KBM-7 (cell line): ENCODE measurements at regions not wholly inside any gene's neighbourhood (a gene's known extent, or its start where the extent isn't known, plus 50 kb on each side); places are given as distances from the start of the nearest gene placed in this dataset.

Experiments
- DNase-seq: peaks from one replicate; pipeline ENCODE4 v3.0.0-alpha.2; 2015
- in situ Hi-C: fragments of 300-500 bp; cut with MboI; formaldehyde crosslinking; loops from 2 replicates; pipeline ENCODE4 v1.14.3; 2020; ENCODE audit warnings: low sequenced_read_pairs, low pct_unique_long_range_greater_than_20kb, mixed read lengths

DNA sequence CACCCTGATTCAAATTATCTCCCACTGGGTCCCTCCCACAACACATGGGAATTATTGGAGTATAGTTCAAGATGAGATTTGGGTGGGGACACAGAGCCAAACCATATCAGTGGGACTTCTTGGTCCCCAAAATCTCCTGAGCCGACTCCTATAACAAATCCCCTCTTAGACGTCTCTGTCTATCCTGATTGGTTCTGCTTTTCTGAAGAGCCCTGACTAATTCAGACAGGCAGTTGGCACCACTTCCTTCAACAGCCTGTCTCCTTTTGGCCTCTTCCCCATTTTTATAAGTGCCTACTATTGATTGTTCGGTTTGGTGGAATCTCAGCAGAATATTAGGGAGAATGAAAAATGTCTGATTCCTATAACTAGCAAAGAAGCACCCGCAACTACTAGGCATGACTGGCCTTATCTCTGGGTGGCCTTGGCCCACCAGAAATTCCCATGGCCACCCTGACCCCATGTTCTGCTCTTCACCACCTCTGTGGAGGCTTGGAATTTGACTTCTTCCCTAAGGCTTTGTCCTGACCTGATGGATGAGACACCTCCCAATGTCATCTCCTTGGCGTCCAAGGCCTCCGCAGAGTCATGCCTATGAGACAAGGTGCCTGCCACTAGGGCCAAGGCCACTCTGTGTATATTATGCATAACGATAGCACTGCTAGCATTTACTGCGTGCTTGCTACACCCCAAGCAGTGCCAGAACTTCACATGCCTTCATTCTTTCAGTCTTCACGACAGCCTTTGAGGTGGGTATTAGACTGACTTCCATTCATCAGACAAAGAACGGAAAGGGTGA lies 218.9 kb upstream of the COPS8 start:
- DNase-seq: peak; percentile 11
- in situ Hi-C loops: no loop called here

GRCh38 chr2:236867441-236868260 lies 218.0 kb upstream of the COPS8 start:
- in situ Hi-C loops: no loop called here
- no peak for DNase-seq

DNA sequence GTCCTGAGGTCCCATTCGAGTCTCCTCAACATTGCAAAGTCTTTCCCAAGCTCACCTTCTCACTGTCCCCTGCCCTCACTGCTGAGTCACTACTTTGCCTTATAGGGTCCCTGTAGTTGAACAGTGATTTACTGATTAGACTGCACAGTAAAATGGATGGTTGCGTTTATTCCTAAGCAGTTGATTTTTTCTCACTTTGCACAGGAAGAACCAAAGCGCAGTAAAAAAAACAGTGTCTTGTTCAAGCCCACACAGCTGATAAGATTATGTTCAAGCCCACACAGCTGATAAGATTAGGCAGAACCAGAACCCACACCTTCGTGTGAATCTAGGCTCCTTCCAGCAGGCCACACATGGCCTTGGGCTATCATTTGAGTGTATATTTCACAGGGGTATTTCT lies 215.3 kb upstream of the COPS8 start:
- in situ Hi-C loops: no loop called here
- no peak for DNase-seq

DNA sequence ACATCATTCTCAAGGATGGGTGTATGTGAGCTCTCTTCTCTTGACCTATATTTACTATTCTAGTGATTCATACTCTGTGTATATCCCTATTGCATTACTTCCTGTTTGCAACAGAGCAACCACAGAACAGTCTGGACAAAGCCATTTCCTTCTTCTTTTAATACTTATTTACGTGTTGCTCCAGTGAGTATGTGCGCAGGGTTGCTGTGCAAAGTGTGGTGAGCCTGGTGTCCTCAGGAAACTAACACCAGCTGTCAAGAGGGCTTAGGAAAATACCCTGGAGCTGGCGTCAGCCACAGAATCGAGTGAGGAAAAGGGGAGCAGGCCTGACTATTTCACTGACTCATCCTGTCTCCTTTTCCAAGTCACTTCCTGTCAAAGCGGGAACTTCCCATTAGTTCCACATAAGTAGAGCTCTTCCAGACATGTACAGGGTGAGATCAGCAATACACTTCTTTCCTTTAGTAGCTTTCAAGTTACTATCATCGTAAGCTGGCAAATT lies 214.1 kb upstream of the COPS8 start:
- peak; percentile 47 for DNase-seq
- in situ Hi-C loops: no loop called here

DNA sequence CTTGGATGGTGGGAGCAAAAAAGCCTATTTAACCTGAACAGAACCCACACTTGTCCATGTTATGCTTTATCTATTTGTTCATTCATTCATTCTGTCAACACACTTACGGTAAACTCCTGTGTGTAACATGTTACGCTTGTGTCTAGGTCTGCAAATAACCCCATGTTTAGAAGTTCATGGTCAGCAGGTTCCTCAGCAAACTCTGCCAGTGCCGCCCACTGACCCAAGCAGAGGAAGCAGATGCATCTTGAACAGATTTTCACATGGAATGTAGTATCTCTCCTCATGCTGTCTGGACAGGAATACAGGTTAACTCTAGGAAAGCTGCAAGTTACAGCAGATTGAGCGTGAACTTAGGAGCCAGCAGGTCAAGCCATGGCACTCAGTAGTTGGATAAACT lies 213.7 kb upstream of the COPS8 start:
- no peak for DNase-seq
- in situ Hi-C loops: no loop called here

DNA sequence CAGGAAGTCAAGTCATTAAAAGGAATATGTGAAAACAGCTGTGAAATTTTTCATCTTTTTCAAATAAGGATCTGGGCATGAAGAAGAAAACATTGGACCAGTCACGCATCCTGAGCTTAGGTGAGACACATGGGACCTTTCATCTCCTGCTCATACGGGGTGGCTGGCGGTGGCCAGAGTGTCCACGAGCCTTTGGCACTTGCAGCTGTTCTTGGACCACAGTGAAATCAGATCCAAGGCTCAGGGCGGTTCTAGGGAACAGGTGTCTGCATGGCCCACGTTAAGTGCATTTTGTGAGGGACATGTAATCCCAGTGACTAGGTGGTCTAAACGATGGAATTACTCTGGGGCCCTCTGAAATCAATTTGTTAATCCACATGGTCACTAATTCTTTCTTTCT lies 212.7 kb upstream of the COPS8 start:
- DNase-seq: no peak
- in situ Hi-C loops: no loop called here

GRCh38 chr2:236873636-236874035 lies 212.1 kb upstream of the COPS8 start:
- in situ Hi-C loops: no loop called here
- DNase-seq: no peak

DNA sequence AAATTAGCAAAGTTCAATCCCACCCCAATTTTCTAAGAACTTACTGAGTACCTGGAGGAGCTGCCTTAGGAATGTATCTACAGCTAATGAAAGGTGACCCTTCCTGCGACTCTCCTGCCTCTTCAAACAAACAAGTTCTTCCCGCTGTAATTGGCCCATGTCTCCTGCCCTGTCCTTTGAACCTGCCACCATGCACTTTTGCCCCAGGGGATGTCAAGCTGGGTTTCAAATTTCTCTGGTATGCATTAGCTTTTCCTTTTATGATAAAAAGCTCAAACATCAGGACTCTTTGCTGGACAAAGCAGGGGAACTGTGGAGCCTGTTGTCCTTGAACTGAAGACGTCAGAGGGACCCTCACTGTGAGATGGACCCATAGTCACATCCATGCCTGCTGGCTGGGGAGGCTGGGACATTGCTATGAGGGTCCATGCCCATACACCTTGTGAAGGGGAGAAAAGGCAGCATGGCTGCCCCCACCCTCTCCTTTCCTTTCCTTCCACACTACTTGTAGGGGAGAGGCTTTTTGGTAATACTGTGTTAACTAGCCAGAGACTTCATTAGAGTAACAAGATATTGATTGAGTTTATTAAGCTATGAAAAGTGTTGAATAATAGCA lies 210.7 kb upstream of the COPS8 start:
- in situ Hi-C loops: no loop called here
- no peak for DNase-seq

DNA sequence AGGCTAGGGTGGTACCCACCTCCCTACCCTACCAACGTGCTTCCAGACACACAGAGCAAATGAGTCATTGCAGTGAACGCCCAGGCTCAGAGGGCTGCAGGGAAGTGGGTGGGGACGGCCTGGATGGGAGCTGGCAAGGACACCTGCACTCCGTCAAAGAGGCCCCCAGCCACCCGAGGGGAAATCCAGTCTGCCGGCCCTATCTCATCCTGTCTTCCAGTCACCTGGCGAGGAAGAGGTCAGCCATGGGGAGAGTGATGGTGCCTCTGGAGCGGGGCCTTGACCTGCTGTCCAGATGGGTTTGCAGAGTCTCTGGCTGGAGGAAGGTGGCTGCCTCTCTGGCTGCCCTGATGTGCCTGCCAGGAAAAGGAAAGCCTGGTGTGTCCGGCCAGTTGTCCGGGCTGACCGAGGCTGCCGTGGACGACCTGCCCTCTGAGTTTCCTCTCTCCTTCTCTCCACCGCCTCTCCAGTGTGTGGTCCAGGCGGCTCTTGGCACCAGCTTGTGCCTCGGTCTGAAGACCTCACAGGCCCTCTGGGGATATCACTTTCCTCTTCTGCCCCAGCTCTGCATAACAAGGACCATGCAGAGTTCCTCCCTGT lies 209.7 kb upstream of the COPS8 start:
- DNase-seq: no peak
- in situ Hi-C loops: no loop called here

DNA sequence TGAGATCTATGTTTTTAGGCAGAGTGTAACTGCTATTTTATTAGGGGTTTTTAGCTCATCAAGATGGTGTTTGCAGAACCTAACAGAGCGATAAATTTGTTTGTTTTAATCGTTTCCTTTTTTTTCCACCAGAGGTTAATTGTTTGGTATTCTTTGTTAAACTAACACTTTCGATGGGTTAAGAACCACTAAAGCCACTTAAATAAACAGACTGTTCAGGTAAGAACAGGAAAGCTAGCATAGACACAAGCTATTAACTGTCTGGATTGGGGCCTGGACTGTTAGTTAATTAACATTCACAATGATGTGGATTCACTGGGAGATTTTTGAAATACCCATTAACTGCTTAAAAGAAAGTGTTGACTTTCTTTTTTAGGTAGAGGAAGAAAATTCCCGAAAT lies 209.0 kb upstream of the COPS8 start:
- in situ Hi-C loops: no loop called here
- no peak for DNase-seq

DNA sequence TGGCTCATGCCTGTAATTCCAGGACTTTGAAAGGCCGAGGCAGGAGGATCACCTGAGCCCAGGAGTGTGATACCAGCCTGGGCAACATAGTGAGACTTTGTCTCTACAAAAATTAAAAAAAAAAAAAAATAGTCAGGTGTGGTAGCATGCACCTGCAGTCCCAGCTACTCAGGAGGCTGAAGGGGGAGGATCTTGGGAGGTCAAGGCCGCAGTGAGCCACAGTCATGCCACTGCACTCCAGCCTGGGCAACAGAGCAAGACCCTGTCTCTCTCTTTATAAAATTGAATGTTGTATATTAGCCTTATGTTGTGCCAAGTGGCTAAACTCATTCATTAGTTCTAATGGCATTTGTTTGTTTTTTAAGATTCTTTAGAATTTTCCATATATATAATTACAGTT lies 207.7 kb upstream of the COPS8 start:
- in situ Hi-C loops: no loop called here

DNA sequence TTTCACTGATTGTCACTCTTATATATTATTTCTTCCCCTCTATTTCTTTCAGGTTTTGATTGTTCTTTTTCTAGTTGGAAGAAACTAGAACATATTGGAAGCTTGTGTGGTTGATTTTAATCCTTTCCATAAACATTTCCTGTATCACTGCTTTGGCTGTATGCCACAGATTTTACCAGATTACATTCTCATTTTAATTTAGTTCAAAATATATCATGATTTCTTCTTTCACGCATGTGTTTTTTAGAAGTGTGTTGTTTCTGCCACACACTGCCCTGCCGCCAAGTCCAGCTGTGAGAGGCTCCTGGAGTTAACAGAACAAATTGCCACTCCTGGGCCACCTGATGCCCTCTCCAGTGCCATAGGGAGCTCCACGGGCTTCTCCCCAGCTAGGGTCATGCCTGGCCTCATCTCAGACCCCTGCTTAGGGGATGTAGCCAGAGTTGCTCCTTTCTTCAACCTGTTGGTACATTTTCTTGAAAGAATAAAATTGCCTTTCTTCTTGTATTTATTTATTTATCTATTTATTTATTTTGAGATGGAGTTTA lies 206.2 kb upstream of the COPS8 start:
- in situ Hi-C loops: no loop called here
- no peak for DNase-seq

More for the DNA sequence above, 207.7 kb upstream of the COPS8 start:
- no peak for DNase-seq

GRCh38 chr2:236882074-236882473 lies 203.6 kb upstream of the COPS8 start:
- in situ Hi-C loops: no loop called here
- DNase-seq: no peak

- in situ Hi-C loops: no loop called here
- no peak for DNase-seq
Observed at GRCh38 chr2:236882930-236883329, 202.8 kb upstream of the COPS8 start.

DNA sequence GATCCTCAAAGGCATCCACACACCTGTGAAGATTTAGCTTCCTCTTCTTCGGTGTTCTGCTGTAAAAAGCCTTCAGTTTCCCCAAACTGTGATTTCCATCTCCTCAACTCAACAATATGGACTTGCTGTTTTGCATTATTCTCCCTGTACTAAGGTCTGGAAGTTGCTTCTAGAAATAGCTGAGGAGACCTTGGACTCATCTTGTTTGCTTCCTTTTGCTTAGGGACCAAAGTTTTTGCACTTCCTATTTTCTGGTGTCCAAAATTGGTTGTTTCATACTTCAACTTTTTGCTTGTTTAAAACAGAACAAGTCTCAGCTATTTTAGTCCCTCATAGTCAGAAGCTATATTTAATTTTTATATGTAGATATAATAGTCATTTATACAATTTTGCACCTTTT lies 201.9 kb upstream of the COPS8 start:
- no peak for DNase-seq
- in situ Hi-C loops: no loop called here

- no peak for DNase-seq
- in situ Hi-C loops: no loop called here
Observed at GRCh38 chr2:236884569-236885175, 201.0 kb upstream of the COPS8 start.

DNA sequence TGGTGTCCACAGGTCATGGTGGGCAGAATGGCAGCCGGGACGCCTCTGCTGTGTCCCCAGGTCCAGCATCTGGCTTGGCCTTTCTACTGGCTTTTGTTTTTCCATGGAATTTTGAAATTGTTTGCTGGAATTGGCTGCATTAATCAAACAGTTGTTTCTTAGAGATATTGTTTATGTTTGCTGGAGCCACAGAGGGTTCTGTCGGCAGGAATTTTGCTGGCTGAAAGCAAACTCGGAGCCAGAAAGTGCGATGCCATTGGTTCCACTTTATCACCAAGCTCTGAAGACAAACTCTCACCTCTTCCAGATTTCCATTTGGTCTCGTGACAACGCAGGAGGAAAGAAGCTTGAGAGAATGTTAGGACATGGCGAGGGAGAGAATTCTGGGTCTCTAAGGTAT lies 199.2 kb upstream of the COPS8 start:
- no peak for DNase-seq
- in situ Hi-C loops: no loop called here

GRCh38 chr2:236887531-236887930 lies 198.2 kb upstream of the COPS8 start:
- in situ Hi-C loops: no loop called here
- no peak for DNase-seq
